SU-DHL-6 (cell line): ENCODE measurements at regions not wholly inside any gene's neighbourhood (a gene's known extent, or its start where the extent isn't known, plus 50 kb on each side); places are given as distances from the start of the nearest gene placed in this dataset.

ENCODE experiments used
- EZH2phosphoT487 ChIP-seq: fragments of 200-600 bp; sonication (generic), shearing (Covaris generic); conservative IDR thresholded peaks from 2 replicates; pipeline ENCODE4 v1.6.1; 2018; ENCODE audit warnings: mild to moderate bottlenecking, antibody characterized with exemption, low read length, moderate library complexity, mixed read lengths
- TF ChIP-seq, protein P1 (sequence below): fragments of 200-600 bp; sonication (generic); IDR thresholded peaks from one replicate; pipeline ENCODE4 v1.5.1; 2017; ENCODE audit warnings: antibody characterized with exemption, mild to moderate bottlenecking, low read length, moderate library complexity; ENCODE audit not compliant: insufficient read depth, poor library complexity, severe bottlenecking

DNA sequence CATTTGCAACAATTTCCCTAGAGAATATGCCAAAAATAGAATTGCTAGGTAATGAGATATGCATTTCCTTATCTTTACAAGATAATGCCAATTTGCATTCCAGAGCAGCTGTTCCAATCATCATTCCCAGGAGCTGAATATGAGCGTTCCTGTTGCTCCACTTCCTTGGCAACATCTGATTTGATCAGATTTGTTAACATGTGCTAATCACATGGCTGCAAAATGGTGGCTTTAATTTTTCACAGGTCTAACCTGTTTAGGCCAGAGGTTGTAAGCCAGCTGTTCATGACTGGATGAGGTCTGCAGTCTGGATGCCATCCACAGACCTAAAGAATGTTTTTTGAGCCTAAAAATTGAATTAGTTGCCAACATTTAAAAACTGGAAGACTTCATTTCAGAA is 220.7 kb upstream of the IL12B start:
- TF ChIP-seq, protein P1, sequence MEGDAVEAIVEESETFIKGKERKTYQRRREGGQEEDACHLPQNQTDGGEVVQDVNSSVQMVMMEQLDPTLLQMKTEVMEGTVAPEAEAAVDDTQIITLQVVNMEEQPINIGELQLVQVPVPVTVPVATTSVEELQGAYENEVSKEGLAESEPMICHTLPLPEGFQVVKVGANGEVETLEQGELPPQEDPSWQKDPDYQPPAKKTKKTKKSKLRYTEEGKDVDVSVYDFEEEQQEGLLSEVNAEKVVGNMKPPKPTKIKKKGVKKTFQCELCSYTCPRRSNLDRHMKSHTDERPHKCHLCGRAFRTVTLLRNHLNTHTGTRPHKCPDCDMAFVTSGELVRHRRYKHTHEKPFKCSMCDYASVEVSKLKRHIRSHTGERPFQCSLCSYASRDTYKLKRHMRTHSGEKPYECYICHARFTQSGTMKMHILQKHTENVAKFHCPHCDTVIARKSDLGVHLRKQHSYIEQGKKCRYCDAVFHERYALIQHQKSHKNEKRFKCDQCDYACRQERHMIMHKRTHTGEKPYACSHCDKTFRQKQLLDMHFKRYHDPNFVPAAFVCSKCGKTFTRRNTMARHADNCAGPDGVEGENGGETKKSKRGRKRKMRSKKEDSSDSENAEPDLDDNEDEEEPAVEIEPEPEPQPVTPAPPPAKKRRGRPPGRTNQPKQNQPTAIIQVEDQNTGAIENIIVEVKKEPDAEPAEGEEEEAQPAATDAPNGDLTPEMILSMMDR: no peak
- no peak for TF ChIP-seq EZH2phosphoT487
